HCT116 (cell line): ENCODE measurements at regions not wholly inside any gene's neighbourhood (a gene's known extent, or its start where the extent isn't known, plus 50 kb on each side); places are given as distances from the start of the nearest gene placed in this dataset.
A peak's percentile ranks its signal among the peaks of the same experiment; 100 is the strongest.

Source experiments
- CTCF ChIP-seq, 3 experiments: fragments of 200-600 bp in 1 of 3; sonication (generic) in 1 of 3; IDR thresholded peaks in 2 of 3; conservative IDR thresholded peaks in 1 of 3; 2 replicates each; pipeline ENCODE4 v1.5.1; 2012 to 2017; ENCODE audit warnings: low read depth in 2 of 3, low read length in 2 of 3, antibody characterized with exemption in 1 of 3, borderline replicate concordance in 1 of 3, control low read depth in 1 of 3, mild to moderate bottlenecking in 1 of 3, mixed read lengths in 1 of 3, mixed run types in 1 of 3, moderate library complexity in 1 of 3; ENCODE audit not compliant: insufficient read depth in 1 of 3
- EGR1 ChIP-seq: IDR thresholded peaks from 2 replicates; pipeline ENCODE4 v1.6.1; 2012; ENCODE audit warnings: low read depth
- RAD21 ChIP-seq: IDR thresholded peaks from 2 replicates; pipeline ENCODE4 v1.6.1; 2012; ENCODE audit warnings: low read depth, mild to moderate bottlenecking
- REST ChIP-seq: IDR thresholded peaks from 2 replicates; pipeline ENCODE4 v1.6.1; 2012; ENCODE audit warnings: low read depth
- SP1 ChIP-seq: IDR thresholded peaks from 2 replicates; pipeline ENCODE4 v1.6.1; 2012; ENCODE audit warnings: low read depth
- SRF ChIP-seq: IDR thresholded peaks from 2 replicates; pipeline ENCODE4 v1.6.1; 2012; ENCODE audit warnings: low read depth
- ZFX ChIP-seq: fragments of 450-650 bp; IDR thresholded peaks from 2 replicates; pipeline ENCODE4 v1.6.1; 2017

DNA sequence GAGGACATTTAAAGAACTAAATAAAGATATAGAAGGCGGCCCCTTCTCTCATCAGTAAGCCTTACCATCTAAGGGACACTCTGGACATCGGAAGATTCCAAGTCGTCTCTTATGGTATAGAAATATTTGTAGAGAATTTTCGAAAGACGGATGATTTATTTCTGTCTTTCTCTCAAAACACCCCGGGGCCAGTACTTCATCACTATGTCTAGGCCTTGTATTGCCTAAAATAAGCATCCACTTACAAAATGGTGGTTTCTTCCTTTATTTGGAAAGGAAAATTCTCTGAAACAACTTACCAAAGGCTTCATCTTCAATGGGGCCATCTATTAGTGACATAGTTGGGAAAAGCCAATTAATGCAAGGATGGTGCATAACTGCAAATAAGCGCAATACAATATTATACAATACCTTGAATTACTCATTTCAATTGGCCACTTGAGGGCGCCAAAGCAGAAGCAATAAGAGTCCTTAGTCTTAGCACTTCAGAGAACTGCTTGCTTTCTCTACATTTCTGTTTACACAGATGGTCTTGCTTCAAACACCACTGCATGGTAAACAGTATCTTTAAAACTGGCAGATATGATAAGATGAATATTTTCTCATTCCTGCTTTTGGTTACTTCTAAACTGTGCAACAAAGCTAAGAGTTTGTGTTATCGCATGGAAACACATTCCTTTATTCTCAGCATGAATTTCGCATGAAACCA is 113.2 kb downstream of the VIP start:
- no peak for TF ChIP-seq ZFX
- TF ChIP-seq RAD21, result peak; percentile 87
- TF ChIP-seq CTCF (IDR thresholded peaks at IDR 0.05 in 2 of 3, conservative IDR thresholded peaks at IDR 0.05 in 1 of 3; ENCODE audit: borderline replicate concordance in 1 of 3, insufficient read depth in 1 of 3, low read depth in 2 of 3, low read length in 2 of 3), result peak; percentile 53 to 75 (median 66)
- no peak for TF ChIP-seq REST
- TF ChIP-seq EGR1, result no peak
- TF ChIP-seq SRF, result no peak
- TF ChIP-seq SP1, result no peak
